ENCODE measurements at regions not wholly inside any gene's neighbourhood (a gene's known extent, or its start where the extent isn't known, plus 50 kb on each side); places are given as distances from the start of the nearest gene placed in this dataset.

GRCh38 chr2:221225752-221226151 is 346.4 kb downstream of the EPHA4 start:
- no peaks in the 10 kb centered on the region for H3K9me3 ChIP-seq (ENCODE audit: control insufficient read depth in 2 of 3, insufficient read depth in 1 of 3, low read length in 3 of 3)
- H3K27ac ChIP-seq (ENCODE audit: low read depth in 2 of 2, low read length in 2 of 2): no peak overlapping the region
- H3K27me3 ChIP-seq (ENCODE audit: control insufficient read depth, insufficient read depth, low read length): no peaks in the 10 kb centered on the region
- no peaks in the 10 kb centered on the region for H3K36me3 ChIP-seq (ENCODE audit: control insufficient read depth in 2 of 3, insufficient read depth in 3 of 3, low read length in 3 of 3)
- FAIRE-seq (no peak), DNase-seq (no peak)
- no peak overlapping the region for H3K4me3 ChIP-seq (ENCODE audit: low read length in 3 of 3)
- intact Hi-C loops (cut with DNase I): no loop called here
- no peaks in the 10 kb centered on the region for H3K4me1 ChIP-seq (ENCODE audit: control insufficient read depth in 2 of 3, insufficient read depth in 2 of 3, low read depth in 1 of 3, low read length in 3 of 3)
- no peak overlapping the region for H3K9ac ChIP-seq (ENCODE audit: low read length in 3 of 3)
- TF ChIP-seq CTCF (IDR thresholded peaks at IDR 0.05; ENCODE audit: borderline replicate concordance, extremely low read depth, insufficient read depth): no peak

- FAIRE-seq: no peak
- no peaks in the 10 kb centered on the region for H3K9me3 ChIP-seq (ENCODE audit: control insufficient read depth in 2 of 3, insufficient read depth in 1 of 3, low read length in 3 of 3)
- DNase-seq: no peak
- H3K4me1 ChIP-seq (ENCODE audit: control insufficient read depth in 2 of 3, insufficient read depth in 2 of 3, low read depth in 1 of 3, low read length in 3 of 3): no peaks in the 10 kb centered on the region
- no peak overlapping the region for H3K27ac ChIP-seq (ENCODE audit: low read depth in 2 of 2, low read length in 2 of 2)
- H3K9ac ChIP-seq (ENCODE audit: low read length in 3 of 3): no peak overlapping the region
- H3K27me3 ChIP-seq (ENCODE audit: control insufficient read depth, insufficient read depth, low read length): no peaks in the 10 kb centered on the region
- intact Hi-C loops (cut with DNase I): no loop called here
- H3K4me3 ChIP-seq (ENCODE audit: low read length in 3 of 3): no peak overlapping the region
- TF ChIP-seq CTCF (IDR thresholded peaks at IDR 0.05; ENCODE audit: borderline replicate concordance, extremely low read depth, insufficient read depth): no peak
- H3K36me3 ChIP-seq (ENCODE audit: control insufficient read depth in 2 of 3, insufficient read depth in 3 of 3, low read length in 3 of 3): no peaks in the 10 kb centered on the region
These were observed 343.8 kb downstream of the EPHA4 start for GRCh38 chr2:221228214-221228769.

GRCh38 chr2:221229099-221229498 is 343.0 kb downstream of the EPHA4 start:
- no peak overlapping the region for H3K4me3 ChIP-seq (ENCODE audit: low read length in 3 of 3)
- intact Hi-C loops (cut with DNase I): no loop called here
- no peaks in the 10 kb centered on the region for H3K4me1 ChIP-seq (ENCODE audit: control insufficient read depth in 2 of 3, insufficient read depth in 2 of 3, low read depth in 1 of 3, low read length in 3 of 3)
- H3K9me3 ChIP-seq (ENCODE audit: control insufficient read depth in 2 of 3, insufficient read depth in 1 of 3, low read length in 3 of 3): no peaks in the 10 kb centered on the region
- DNase-seq: no peak
- no peak overlapping the region for H3K9ac ChIP-seq (ENCODE audit: low read length in 3 of 3)
- H3K27ac ChIP-seq (ENCODE audit: low read depth in 2 of 2, low read length in 2 of 2): no peak overlapping the region
- no peaks in the 10 kb centered on the region for H3K36me3 ChIP-seq (ENCODE audit: control insufficient read depth in 2 of 3, insufficient read depth in 3 of 3, low read length in 3 of 3)
- TF ChIP-seq CTCF (IDR thresholded peaks at IDR 0.05; ENCODE audit: borderline replicate concordance, extremely low read depth, insufficient read depth): no peak
- no peaks in the 10 kb centered on the region for H3K27me3 ChIP-seq (ENCODE audit: control insufficient read depth, insufficient read depth, low read length)
- FAIRE-seq: no peak

- H3K9ac ChIP-seq (ENCODE audit: low read length in 3 of 3): no peak overlapping the region
- DNase-seq: no peak
- no peaks in the 10 kb centered on the region for H3K36me3 ChIP-seq (ENCODE audit: control insufficient read depth in 2 of 3, insufficient read depth in 3 of 3, low read length in 3 of 3)
- H3K9me3 ChIP-seq (ENCODE audit: control insufficient read depth in 2 of 3, insufficient read depth in 1 of 3, low read length in 3 of 3): no peaks in the 10 kb centered on the region
- H3K4me1 ChIP-seq (ENCODE audit: control insufficient read depth in 2 of 3, insufficient read depth in 2 of 3, low read depth in 1 of 3, low read length in 3 of 3): peaks cover 0 to 2% (median 0%) of the 10 kb centered on the region in 3 donors
- no peak overlapping the region for H3K27ac ChIP-seq (ENCODE audit: low read depth in 2 of 2, low read length in 2 of 2)
- no peak for FAIRE-seq
- no peak overlapping the region for H3K4me3 ChIP-seq (ENCODE audit: low read length in 3 of 3)
- H3K27me3 ChIP-seq (ENCODE audit: control insufficient read depth, insufficient read depth, low read length): no peaks in the 10 kb centered on the region
- no peak for TF ChIP-seq CTCF (IDR thresholded peaks at IDR 0.05; ENCODE audit: borderline replicate concordance, extremely low read depth, insufficient read depth)
- intact Hi-C loops (cut with DNase I): no loop called here
These were observed 340.6 kb downstream of the EPHA4 start for GRCh38 chr2:221231511-221231910.

Measured in kidney (tissue), 13 donors.